ENCODE measurements at regions not wholly inside any gene's neighbourhood (a gene's known extent, or its start where the extent isn't known, plus 50 kb on each side); places are given as distances from the start of the nearest gene placed in this dataset.
"Not testable (repeated sequence)": the region's sequence is repeated elsewhere in the genome, so short reads cannot be mapped to it uniquely, and the experiment has no call there.

GRCh38 chr22:35138521-35138920 lies 72.6 kb downstream of the ISX start:
- no peak for DNase-seq (ENCODE audit: low spot score)

GRCh38 chr22:35140879-35141745 lies 75.2 kb downstream of the ISX start:
- DNase-seq (ENCODE audit: low spot score), result no peak

GRCh38 chr22:35148381-35148780 lies 82.4 kb downstream of the ISX start:
- no peak for DNase-seq (ENCODE audit: low spot score)

GRCh38 chr22:35148866-35149548 lies 83.0 kb downstream of the ISX start:
- no peak for DNase-seq (ENCODE audit: low spot score)

- peak; percentile 19 for DNase-seq (ENCODE audit: low spot score)
These were observed 84.5 kb downstream of the ISX start for GRCh38 chr22:35150183-35151107.

GRCh38 chr22:35152316-35152715 lies 86.4 kb downstream of the ISX start:
- no peak for DNase-seq (ENCODE audit: low spot score)

- DNase-seq (ENCODE audit: low spot score), result peak; percentile 46
These were observed 89.0 kb downstream of the ISX start for GRCh38 chr22:35154937-35155387.

GRCh38 chr22:35155403-35156025 lies 89.6 kb downstream of the ISX start:
- no peak for DNase-seq (ENCODE audit: low spot score)

GRCh38 chr22:35156945-35157344 lies 91.0 kb downstream of the ISX start:
- DNase-seq (ENCODE audit: low spot score), result no peak

- DNase-seq (ENCODE audit: low spot score), result no peak
These were observed 92.4 kb downstream of the ISX start for GRCh38 chr22:35158336-35158735.

- DNase-seq (ENCODE audit: low spot score), result no peak
These were observed 93.4 kb downstream of the ISX start for GRCh38 chr22:35159343-35159742.

- no peak for DNase-seq (ENCODE audit: low spot score)
These were observed 94.3 kb downstream of the ISX start for GRCh38 chr22:35160268-35160667.

- not testable (repeated sequence) for DNase-seq (ENCODE audit: low spot score)
These were observed 91.4 kb upstream of the HMGXB4 start for GRCh38 chr22:35165896-35166295.

GRCh38 chr22:35170716-35171697 lies 86.3 kb upstream of the HMGXB4 start:
- DNase-seq (ENCODE audit: low spot score), result no peak

- no peak for DNase-seq (ENCODE audit: low spot score)
These were observed 84.9 kb upstream of the HMGXB4 start for GRCh38 chr22:35172442-35172841.

- no peak for DNase-seq (ENCODE audit: low spot score)
These were observed 83.6 kb upstream of the HMGXB4 start for GRCh38 chr22:35173655-35174054.

GRCh38 chr22:35174401-35175038 lies 82.8 kb upstream of the HMGXB4 start:
- no peak for DNase-seq (ENCODE audit: low spot score)

- DNase-seq (ENCODE audit: low spot score), result no peak
These were observed 81.9 kb upstream of the HMGXB4 start for GRCh38 chr22:35175392-35175791.

GRCh38 chr22:35177811-35178210 lies 79.5 kb upstream of the HMGXB4 start:
- DNase-seq (ENCODE audit: low spot score), result no peak

- DNase-seq (ENCODE audit: low spot score), result no peak
These were observed 78.8 kb upstream of the HMGXB4 start for GRCh38 chr22:35178446-35178845.

Data from A172 (cell line).